Smooth muscle cell (in vitro differentiated cells): ENCODE measurements at regions not wholly inside any gene's neighbourhood (a gene's known extent, or its start where the extent isn't known, plus 50 kb on each side); places are given as distances from the start of the nearest gene placed in this dataset.

Source experiments
- DNase-seq: peaks from one replicate; lab custom pipeline; 2025; ENCODE audit not compliant: unreplicated experiment; lab: John Stamatoyannopoulos, UW
- H2AFZ ChIP-seq: fragments of 200-600 bp; sonication (generic); 2 replicates; pipeline ENCODE4 v1.6.0; 2016; ENCODE audit warnings: antibody characterized with exemption, low read depth, mild to moderate bottlenecking
- H3F3A ChIP-seq: fragments of 200-600 bp; sonication (generic); 2 replicates; pipeline ENCODE4 v1.6.0; 2017; ENCODE audit warnings: antibody characterized with exemption, low read depth
- H3K27ac ChIP-seq: fragments of 200-600 bp; sonication (generic); 2 replicates; pipeline ENCODE4 v1.5.1; 2016; ENCODE audit warnings: low read depth, mild to moderate bottlenecking
- H3K27me3 ChIP-seq: fragments of 200-600 bp; sonication (generic); 2 replicates; pipeline ENCODE4 v1.6.1; 2016; ENCODE audit warnings: low read depth, mild to moderate bottlenecking
- H3K36me3 ChIP-seq: fragments of 200-600 bp; sonication (generic); 2 replicates; pipeline ENCODE4 v1.5.1; 2016; ENCODE audit warnings: low read depth
- H3K4me1 ChIP-seq: fragments of 200-600 bp; sonication (generic); 2 replicates; pipeline ENCODE4 v1.5.1; 2016; ENCODE audit warnings: low read depth
- H3K4me2 ChIP-seq: fragments of 200-600 bp; sonication (generic); 2 replicates; pipeline ENCODE4 v1.6.0; 2016; ENCODE audit warnings: mild to moderate bottlenecking
- H3K4me3 ChIP-seq: fragments of 200-600 bp; sonication (generic); 2 replicates; pipeline ENCODE4 v1.5.1; 2016; ENCODE audit warnings: mild to moderate bottlenecking
- H3K79me2 ChIP-seq: fragments of 200-600 bp; sonication (generic); 2 replicates; pipeline ENCODE4 v1.6.0; 2016; ENCODE audit warnings: low read depth, mild to moderate bottlenecking
- H3K9ac ChIP-seq: fragments of 200-600 bp; sonication (generic); 2 replicates; pipeline ENCODE4 v1.6.0; 2016; ENCODE audit warnings: low read depth
- H3K9me3 ChIP-seq: fragments of 200-600 bp; sonication (generic); replicated peaks from 2 replicates; pipeline ENCODE4 v1.5.1; 2016; ENCODE audit warnings: low read depth
- H4K20me1 ChIP-seq: fragments of 200-600 bp; sonication (generic); 2 replicates; pipeline ENCODE4 v1.6.0; 2016; ENCODE audit warnings: low read depth
- WGBS: methylation state at CpG from one replicate; pipeline ENCODE4 v1.1.7; 2016; ENCODE audit warnings: low lambda C conversion rate; 5-methylcytosine and 5-hydroxymethylcytosine counted together
- TF ChIP-seq, protein P1 (sequence below): fragments of 200-600 bp; sonication (generic); IDR thresholded peaks from 2 replicates; pipeline ENCODE4 v1.5.1; 2017; ENCODE audit warnings: borderline replicate concordance, mild to moderate bottlenecking, antibody characterized with exemption; ENCODE audit not compliant: insufficient read depth, poor library complexity, severe bottlenecking

DNA sequence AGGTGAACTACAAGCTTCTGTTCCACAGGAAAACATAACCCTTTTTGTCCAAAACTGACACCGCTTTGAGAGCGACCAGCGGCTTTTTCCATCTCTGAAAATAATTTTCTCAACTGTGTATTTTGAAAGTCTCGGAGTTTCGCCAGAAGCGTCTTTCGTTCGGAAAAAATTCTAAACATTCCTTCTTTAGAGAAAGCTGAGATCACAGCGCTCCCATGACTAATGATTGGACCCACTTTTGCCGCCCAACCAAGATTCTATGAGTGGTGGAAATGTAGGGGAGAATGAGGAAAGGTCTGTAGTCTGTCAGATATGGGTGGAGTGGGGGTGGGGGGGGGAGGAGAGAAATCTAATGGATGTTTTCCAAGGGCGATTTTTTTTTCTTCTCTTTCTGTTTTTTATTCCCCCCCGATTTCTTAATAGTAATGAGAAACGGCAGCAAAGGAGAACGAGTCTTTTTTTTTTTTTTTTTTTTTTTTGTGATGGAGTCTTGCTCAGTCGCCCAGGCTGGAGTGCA, 189.3 kb downstream of the TRIM27 start:
- H3K4me2 ChIP-seq, result no peak overlapping the region
- H3K36me3 ChIP-seq, result no peaks in the 10 kb centered on the region
- WGBS, result 94% methylated on average over 14 of the region's 15 CpGs
- H4K20me1 ChIP-seq, result no peaks in the 10 kb centered on the region
- H2AFZ ChIP-seq, result no peak overlapping the region
- H3K4me3 ChIP-seq, result no peak overlapping the region
- no peaks in the 10 kb centered on the region for H3F3A ChIP-seq
- no peak for DNase-seq
- H3K9me3 ChIP-seq, result no peaks in the 10 kb centered on the region
- peaks cover 5% of the 10 kb centered on the region for H3K4me1 ChIP-seq
- H3K9ac ChIP-seq, result no peak overlapping the region
- H3K79me2 ChIP-seq, result no peaks in the 10 kb centered on the region
- no peak overlapping the region for H3K27ac ChIP-seq
- TF ChIP-seq, protein P1, sequence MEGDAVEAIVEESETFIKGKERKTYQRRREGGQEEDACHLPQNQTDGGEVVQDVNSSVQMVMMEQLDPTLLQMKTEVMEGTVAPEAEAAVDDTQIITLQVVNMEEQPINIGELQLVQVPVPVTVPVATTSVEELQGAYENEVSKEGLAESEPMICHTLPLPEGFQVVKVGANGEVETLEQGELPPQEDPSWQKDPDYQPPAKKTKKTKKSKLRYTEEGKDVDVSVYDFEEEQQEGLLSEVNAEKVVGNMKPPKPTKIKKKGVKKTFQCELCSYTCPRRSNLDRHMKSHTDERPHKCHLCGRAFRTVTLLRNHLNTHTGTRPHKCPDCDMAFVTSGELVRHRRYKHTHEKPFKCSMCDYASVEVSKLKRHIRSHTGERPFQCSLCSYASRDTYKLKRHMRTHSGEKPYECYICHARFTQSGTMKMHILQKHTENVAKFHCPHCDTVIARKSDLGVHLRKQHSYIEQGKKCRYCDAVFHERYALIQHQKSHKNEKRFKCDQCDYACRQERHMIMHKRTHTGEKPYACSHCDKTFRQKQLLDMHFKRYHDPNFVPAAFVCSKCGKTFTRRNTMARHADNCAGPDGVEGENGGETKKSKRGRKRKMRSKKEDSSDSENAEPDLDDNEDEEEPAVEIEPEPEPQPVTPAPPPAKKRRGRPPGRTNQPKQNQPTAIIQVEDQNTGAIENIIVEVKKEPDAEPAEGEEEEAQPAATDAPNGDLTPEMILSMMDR, result no peak
- H3K27me3 ChIP-seq, result peaks cover 78% of the 10 kb centered on the region

DNA sequence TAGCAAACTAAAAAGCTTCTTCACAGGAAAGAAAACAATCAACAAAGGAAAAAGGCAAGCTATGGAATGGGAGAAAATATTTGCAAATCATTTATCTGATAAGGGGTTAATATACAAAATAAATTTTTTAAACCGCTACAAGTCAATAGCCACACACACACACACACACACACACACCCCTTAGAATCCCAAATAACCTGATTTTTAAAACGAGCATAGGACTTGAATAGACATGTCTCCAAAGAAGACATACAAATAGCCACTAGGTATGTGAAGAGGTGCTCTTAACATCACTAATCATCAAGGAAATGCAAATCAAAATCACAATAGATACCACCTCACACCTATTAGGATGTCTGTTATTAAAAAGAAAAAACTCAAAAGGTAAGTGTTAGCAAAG, 187.7 kb downstream of the TRIM27 start:
- H3K4me3 ChIP-seq, result no peak overlapping the region
- H3F3A ChIP-seq, result no peaks in the 10 kb centered on the region
- no peak overlapping the region for H3K9ac ChIP-seq
- no peak overlapping the region for H3K27ac ChIP-seq
- peaks cover 65% of the 10 kb centered on the region for H3K27me3 ChIP-seq
- H3K4me1 ChIP-seq, result peaks cover 5% of the 10 kb centered on the region
- TF ChIP-seq, protein P1, result no peak
- H3K4me2 ChIP-seq, result peak overlapping the region; percentile 46
- no peak overlapping the region for H2AFZ ChIP-seq
- no peaks in the 10 kb centered on the region for H3K9me3 ChIP-seq
- no peaks in the 10 kb centered on the region for H3K36me3 ChIP-seq
- no peaks in the 10 kb centered on the region for H4K20me1 ChIP-seq
- 48% methylated on average over 2 of the region's 2 CpGs for WGBS
- no peak for DNase-seq
- H3K79me2 ChIP-seq, result no peaks in the 10 kb centered on the region

DNA sequence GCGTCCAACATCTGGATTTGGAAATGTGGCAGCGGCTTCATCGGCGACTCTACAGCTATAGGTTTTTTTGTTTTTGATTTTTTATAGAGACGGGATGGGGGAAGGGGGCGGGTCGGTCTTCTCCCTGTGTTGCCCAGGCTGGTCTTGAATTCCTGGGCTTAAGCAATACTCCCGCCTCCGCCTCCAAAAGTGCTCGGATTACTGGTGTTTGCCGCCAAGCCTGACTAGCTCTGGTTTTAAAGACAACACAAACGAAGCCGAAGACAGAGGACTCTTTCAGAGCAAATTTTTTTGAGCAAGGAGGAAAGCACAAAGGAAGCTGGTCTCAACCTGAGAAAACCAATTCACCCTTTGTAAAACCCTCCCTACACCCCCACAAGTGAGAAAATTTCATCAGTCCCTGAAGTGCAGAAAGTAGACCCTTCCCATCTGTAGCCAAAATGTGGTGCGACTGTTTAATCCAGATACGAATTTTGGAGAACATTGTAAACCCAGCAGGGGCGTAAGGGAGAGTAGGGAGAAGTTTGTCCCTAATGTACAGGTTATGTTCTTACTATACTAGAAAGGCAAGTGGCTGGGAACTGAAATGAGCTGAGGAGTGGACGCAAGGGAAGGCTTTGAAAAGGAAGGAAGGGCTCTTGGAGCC, 185.9 kb downstream of the TRIM27 start:
- peaks cover 52% of the 10 kb centered on the region for H3K27me3 ChIP-seq
- 13% methylated on average over 17 of the region's 17 CpGs for WGBS
- H3K4me1 ChIP-seq, result peaks cover 5% of the 10 kb centered on the region
- H3K9ac ChIP-seq, result no peak overlapping the region
- DNase-seq, result no peak
- H3K4me3 ChIP-seq, result no peak overlapping the region
- peak overlapping the region; percentile 60 for H3K4me2 ChIP-seq
- no peaks in the 10 kb centered on the region for H3K79me2 ChIP-seq
- no peaks in the 10 kb centered on the region for H3F3A ChIP-seq
- TF ChIP-seq, protein P1, result no peak
- H2AFZ ChIP-seq, result peak overlapping the region; percentile 65
- no peak overlapping the region for H3K27ac ChIP-seq
- no peaks in the 10 kb centered on the region for H4K20me1 ChIP-seq
- no peaks in the 10 kb centered on the region for H3K9me3 ChIP-seq
- no peaks in the 10 kb centered on the region for H3K36me3 ChIP-seq

DNA sequence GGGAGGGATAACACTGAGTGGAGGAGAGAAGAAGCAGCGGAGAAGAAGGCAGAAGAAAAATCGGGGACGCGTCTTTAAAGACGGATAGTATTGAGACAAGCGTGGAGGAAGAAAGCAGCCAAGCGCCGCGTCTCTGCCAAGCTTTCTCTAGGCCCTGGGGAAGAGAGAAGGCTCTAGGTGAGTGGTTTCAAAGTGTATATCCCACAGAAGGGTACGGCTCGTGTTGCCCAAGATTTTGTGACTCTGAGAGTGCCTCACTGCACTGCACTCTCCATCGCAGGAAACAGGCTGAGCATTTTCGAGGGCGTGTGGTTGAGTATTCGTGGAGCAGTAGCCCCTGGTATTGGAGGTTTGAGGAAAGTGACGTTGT, 185.4 kb downstream of the TRIM27 start:
- Histone ChIP-seq H2AFZ (peak overlapping the region; percentile 65), H3K27ac (no peak overlapping the region), H4K20me1 (no peaks in the 10 kb centered on the region), H3K9ac (no peak overlapping the region), H3K4me3 (no peak overlapping the region), H3K79me2 (no peaks in the 10 kb centered on the region), H3K27me3 (peaks cover 51% of the 10 kb centered on the region), H3K4me1 (peaks cover 5% of the 10 kb centered on the region), H3F3A (no peaks in the 10 kb centered on the region), H3K4me2 (peak overlapping the region; percentile 60), H3K36me3 (no peaks in the 10 kb centered on the region), H3K9me3 (no peaks in the 10 kb centered on the region)
- TF ChIP-seq, protein P1, result no peak
- 6% methylated on average over 16 of the region's 16 CpGs for WGBS
- no peak for DNase-seq
